ENCODE measurements at regions not wholly inside any gene's neighbourhood (a gene's known extent, or its start where the extent isn't known, plus 50 kb on each side); places are given as distances from the start of the nearest gene placed in this dataset.

GRCh38 chr11:25214535-25215176, 717.8 kb downstream of the LUZP2 start:
- TF ChIP-seq CTCF (conservative IDR thresholded peaks at IDR 0.05; ENCODE audit: low read depth, low read length) (no peak), EZH2 (IDR thresholded peaks at IDR 0.05; ENCODE audit: borderline replicate concordance, low read depth, low read length, poor library complexity, severe bottlenecking) (no peak)
